IMR-90 (cell line): ENCODE measurements at regions not wholly inside any gene's neighbourhood (a gene's known extent, or its start where the extent isn't known, plus 50 kb on each side); places are given as distances from the start of the nearest gene placed in this dataset.
A peak's percentile ranks its signal among the peaks of the same experiment; 100 is the strongest.

ENCODE experiments used
- ATAC-seq: fragments of 200-7000 bp; cut with Tn5 transposase; 2 replicates; pipeline ENCODE4 v1.9.1; 2020; ENCODE audit warnings: low read depth, mild to moderate bottlenecking, moderate library complexity
- BruUV-seq: library from RNA; stranded (reverse); fragments of 400-500 nt; replicated peaks from 2 replicates; lab custom pipeline; 2021; lab: Mats Ljungman, UMichigan
- CTCF ChIA-PET: fragments of 300-600 bp; formaldehyde crosslinking; extraction: SDS; loops from one replicate; lab custom pipeline; 2021; ENCODE audit warnings: antibody characterized with exemption; lab: Yijun Ruan, JAX
- POLR2A ChIA-PET: fragments of 300-600 bp; sonication (Branson Sonifier 250); formaldehyde crosslinking; loops from one replicate; lab custom pipeline; 2022; ENCODE audit warnings: antibody characterized with exemption; ENCODE audit not compliant: unreplicated experiment; lab: Charles Lee
- DNase-seq: peaks from one replicate; pipeline ENCODE4 v3.0.0; 2013
- H2AFZ ChIP-seq: replicated peaks from 2 replicates; pipeline ENCODE3; 2013; ENCODE audit warnings: low read length, mild to moderate bottlenecking; ENCODE audit not compliant: poor library complexity
- H2AK5ac ChIP-seq: 2 replicates; pipeline ENCODE4 v1.6.1; 2013; ENCODE audit warnings: low read depth, low read length, inconsistent platforms
- H2AK9ac ChIP-seq: replicated peaks from 2 replicates; pipeline ENCODE3; 2013; ENCODE audit warnings: mild to moderate bottlenecking, low read depth, low read length, moderate library complexity; ENCODE audit not compliant: poor library complexity
- H2BK120ac ChIP-seq: 2 replicates; pipeline ENCODE4 v1.6.1; 2013; ENCODE audit warnings: low read depth, low read length, inconsistent platforms
- H2BK15ac ChIP-seq: 3 replicates; pipeline ENCODE4 v1.6.1; 2013; ENCODE audit warnings: low read depth, low read length, inconsistent platforms
- H2BK20ac ChIP-seq: 2 replicates; pipeline ENCODE4 v1.6.1; 2013; ENCODE audit warnings: low read depth, mild to moderate bottlenecking, inconsistent platforms, low read length, moderate library complexity
- H2BK5ac ChIP-seq: 2 replicates; pipeline ENCODE4 v1.6.1; 2013; ENCODE audit warnings: mild to moderate bottlenecking, low read depth, low read length, inconsistent platforms; ENCODE audit not compliant: poor library complexity, severe bottlenecking
- H3K14ac ChIP-seq: replicated peaks from 2 replicates; pipeline ENCODE4 v1.6.1; 2013; ENCODE audit warnings: low read depth, low read length, inconsistent platforms
- H3K18ac ChIP-seq: 2 replicates; pipeline ENCODE4 v1.6.1; 2013; ENCODE audit warnings: low read depth, low read length, control low read depth
- H3K23ac ChIP-seq: 2 replicates; pipeline ENCODE4 v1.6.1; 2013; ENCODE audit warnings: low read depth, low read length, inconsistent platforms
- H3K27ac ChIP-seq: 2 replicates; pipeline ENCODE4 v1.5.1; 2013; ENCODE audit warnings: mild to moderate bottlenecking, control low read depth, low read length; ENCODE audit not compliant: insufficient read depth
- H3K27me3 ChIP-seq: 2 replicates; pipeline ENCODE4 v1.6.1; 2013; ENCODE audit warnings: low read length; ENCODE audit not compliant: control insufficient read depth, insufficient read depth
- H3K36me3 ChIP-seq: 2 replicates; pipeline ENCODE4 v1.6.1; 2013; ENCODE audit warnings: low read length, mixed read lengths; ENCODE audit not compliant: control insufficient read depth, insufficient read depth
- H3K4ac ChIP-seq: 2 replicates; pipeline ENCODE4 v1.6.1; 2013; ENCODE audit warnings: low read depth, low read length, inconsistent platforms
- H3K4me1 ChIP-seq: 2 replicates; pipeline ENCODE4 v1.6.1; 2013; ENCODE audit warnings: low read length, mixed read lengths; ENCODE audit not compliant: control insufficient read depth, insufficient read depth
- H3K4me2 ChIP-seq: 2 replicates; pipeline ENCODE4 v1.6.1; 2013; ENCODE audit warnings: low read depth, mild to moderate bottlenecking, control low read depth, low read length, moderate library complexity
- H3K4me3 ChIP-seq: 2 replicates; pipeline ENCODE4 v1.5.1; 2013; ENCODE audit warnings: low read depth, mild to moderate bottlenecking, control low read depth, low read length, moderate library complexity; ENCODE audit not compliant: insufficient read depth
- H3K56ac ChIP-seq: 2 replicates; pipeline ENCODE4 v1.6.1; 2013; ENCODE audit warnings: low read length, inconsistent platforms; ENCODE audit not compliant: insufficient read depth; ENCODE audit errors: extremely low read depth
- H3K79me1 ChIP-seq, 2 experiments: 2 replicates each; pipeline ENCODE4 v1.6.1; 2013; ENCODE audit warnings: low read length in 2 of 2, inconsistent platforms in 1 of 2, low read depth in 1 of 2
- H3K9ac ChIP-seq: 2 replicates; pipeline ENCODE4 v1.6.1; 2013; ENCODE audit warnings: low read depth, low read length, control low read depth
- H3K9me1 ChIP-seq: 2 replicates; pipeline ENCODE4 v1.6.1; 2013; ENCODE audit warnings: low read length, inconsistent platforms; ENCODE audit not compliant: insufficient read depth
- H3K9me3 ChIP-seq: 2 replicates; pipeline ENCODE4 v1.6.1; 2013; ENCODE audit warnings: low read length; ENCODE audit not compliant: control insufficient read depth, insufficient read depth
- H4K20me1 ChIP-seq: 2 replicates; pipeline ENCODE4 v1.6.1; 2013; ENCODE audit warnings: low read length, inconsistent platforms; ENCODE audit not compliant: insufficient read depth
- H4K5ac ChIP-seq: 2 replicates; pipeline ENCODE4 v1.6.1; 2013; ENCODE audit warnings: mild to moderate bottlenecking, low read depth, low read length, control low read depth
- H4K8ac ChIP-seq, 2 experiments: 2 replicates each; pipeline ENCODE4 v1.6.1; 2013; ENCODE audit warnings: low read depth in 2 of 2, low read length in 2 of 2, control low read depth in 1 of 2, inconsistent platforms in 1 of 2
- H4K91ac ChIP-seq: 2 replicates; pipeline ENCODE4 v1.6.1; 2013; ENCODE audit warnings: low read depth, low read length, inconsistent platforms; ENCODE audit not compliant: insufficient read depth
- CEBPB ChIP-seq: IDR thresholded peaks from 2 replicates; pipeline ENCODE4 v1.6.1; 2012; ENCODE audit warnings: low read depth, low read length, improper control_type of control experiment
- FOS ChIP-seq: fragments of 150-350 bp; IDR thresholded peaks from 2 replicates; pipeline ENCODE4 v1.6.1; 2016; ENCODE audit warnings: low read depth, low read length
- RFX5 ChIP-seq: IDR thresholded peaks from 2 replicates; pipeline ENCODE4 v1.8.0; 2012; ENCODE audit warnings: low read depth, mild to moderate bottlenecking, low read length, moderate library complexity
- USF2 ChIP-seq: fragments of 150-350 bp; IDR thresholded peaks from 2 replicates; pipeline ENCODE4 v1.6.1; 2017; ENCODE audit warnings: mild to moderate bottlenecking, antibody characterized with exemption, low read length, low read depth
- dilution Hi-C: fragments of 300-500 bp; cut with HindIII; formaldehyde crosslinking; loops from one replicate; pipeline ENCODE4 v1.14.3; 2018; ENCODE audit warnings: low sequenced_read_pairs; ENCODE audit not compliant: unreplicated experiment
- in situ Hi-C: fragments of 300-500 bp; cut with MboI; formaldehyde crosslinking; loops from 3 replicates; pipeline ENCODE4 v1.14.3; 2019; ENCODE audit warnings: low sequenced_read_pairs, inconsistent platforms, mixed read lengths
- intact Hi-C: fragments of 100-400 bp; cut with micrococcal nuclease; formaldehyde crosslinking; loops from 2 replicates; pipeline ENCODE4 v1.10.0; 2022

GRCh38 chr6:4441981-4442434, 306.6 kb upstream of the ECI2 start:
- H3K27me3 ChIP-seq, result no peaks in the 10 kb centered on the region
- no peak overlapping the region for H4K5ac ChIP-seq
- H3K9me1 ChIP-seq, result 0 out of 2 replicates have a peak, but pooled peaks cover 3% of the 10 kb centered on the region
- H3K9me3 ChIP-seq, result no peaks in the 10 kb centered on the region
- in situ Hi-C loops (no loop called here), intact Hi-C loops (no loop called here), dilution Hi-C loops (no loop called here)
- H3K36me3 ChIP-seq, result no peaks in the 10 kb centered on the region
- H3K18ac ChIP-seq, result no peak overlapping the region
- no peak overlapping the region for H2BK20ac ChIP-seq
- peaks cover 2% of the 10 kb centered on the region for H3K4me1 ChIP-seq
- no peak overlapping the region for H2AFZ ChIP-seq
- CTCF ChIA-PET, result no interaction called here
- no peak overlapping the region for H2BK120ac ChIP-seq
- ATAC-seq (peak; percentile 79), DNase-seq (peak; percentile 73)
- 0 out of 2 replicates have a peak overlapping the region, but pooled peaks have one; percentile 13 for H3K4me2 ChIP-seq
- H3K9ac ChIP-seq, result no peak overlapping the region
- no peaks in the 10 kb centered on the region for H4K20me1 ChIP-seq
- no peak overlapping the region for H4K91ac ChIP-seq
- H2BK15ac ChIP-seq, result no peak overlapping the region
- no peaks in the 10 kb centered on the region for H3K79me1 ChIP-seq
- H2AK9ac ChIP-seq, result no peak overlapping the region
- no peak overlapping the region for H3K27ac ChIP-seq
- no peak overlapping the region; the same call in 1 of the 2 replicates for H3K14ac ChIP-seq
- no peak overlapping the region for H2BK5ac ChIP-seq
- no peak overlapping the region for H3K4ac ChIP-seq
- POLR2A ChIA-PET, result no interaction called here
- H3K23ac ChIP-seq, result no peak overlapping the region
- no peak overlapping the region for H3K4me3 ChIP-seq
- TF ChIP-seq FOS (peak; percentile 18; the same call in 1 of the 2 replicates), RFX5 (no peak), USF2 (no peak), CEBPB (peak; percentile 87)
- no peak overlapping the region for H2AK5ac ChIP-seq
- no TSS peak for BruUV-seq
- no peak overlapping the region for H4K8ac ChIP-seq
- no peak overlapping the region for H3K56ac ChIP-seq
